GM12878 (cell line): ENCODE measurements at regions not wholly inside any gene's neighbourhood (a gene's known extent, or its start where the extent isn't known, plus 50 kb on each side); places are given as distances from the start of the nearest gene placed in this dataset.

ENCODE experiments used
- BRCA1 ChIP-seq: IDR thresholded peaks from 2 replicates; pipeline ENCODE4 v1.6.1; 2011; ENCODE audit warnings: low read depth, low read length, improper control_type of control experiment
- EZH2 ChIP-seq: IDR thresholded peaks from 2 replicates; pipeline ENCODE4 v1.6.1; 2012; ENCODE audit warnings: low read depth, mild to moderate bottlenecking, control low read depth, inconsistent platforms, low read length, borderline replicate concordance; ENCODE audit not compliant: control insufficient read depth
- HDAC6 ChIP-seq: fragments of 200-600 bp; sonication (generic); IDR thresholded peaks from one replicate; pipeline ENCODE4 v1.8.0; 2017; ENCODE audit warnings: antibody characterized with exemption; ENCODE audit not compliant: unreplicated experiment
- MYC ChIP-seq: IDR thresholded peaks from 2 replicates; pipeline ENCODE4 v1.6.1; 2011; ENCODE audit warnings: mild to moderate bottlenecking, low read length, moderate library complexity, inconsistent platforms; ENCODE audit not compliant: insufficient read depth, insufficient replicate concordance, insufficient read length, severe bottlenecking
- POLR2A ChIP-seq: IDR thresholded peaks from 2 replicates; pipeline ENCODE4 v1.6.1; 2011; ENCODE audit warnings: low read depth, mild to moderate bottlenecking, low read length
- YY1 ChIP-seq: IDR thresholded peaks from 2 replicates; pipeline ENCODE4 v1.6.1; 2011; ENCODE audit warnings: low read depth, mild to moderate bottlenecking, low read length
- ZNF217 ChIP-seq: fragments of 450-650 bp; IDR thresholded peaks from 2 replicates; pipeline ENCODE4 v1.6.1; 2017; ENCODE audit warnings: antibody characterized with exemption, mild to moderate bottlenecking
- ZSCAN29 ChIP-seq: fragments of 450-650 bp; IDR thresholded peaks from 2 replicates; pipeline ENCODE4 v1.6.1; 2017; ENCODE audit warnings: mild to moderate bottlenecking, moderate library complexity
- TF ChIP-seq, protein P1 (sequence below): fragments of 450-650 bp; IDR thresholded peaks from 2 replicates; pipeline ENCODE4 v1.6.1; 2016; ENCODE audit warnings: mild to moderate bottlenecking
- TF ChIP-seq, protein P2 (sequence below), 3 experiments: IDR thresholded peaks in 2 of 3; conservative IDR thresholded peaks in 1 of 3; 2 replicates each; pipeline ENCODE4 v1.5.1; 2011; ENCODE audit warnings: low read depth in 3 of 3, low read length in 3 of 3, mild to moderate bottlenecking in 3 of 3, control low read depth in 2 of 3, moderate library complexity in 2 of 3, inconsistent platforms in 1 of 3, mixed read lengths in 1 of 3; ENCODE audit not compliant: control insufficient read depth in 2 of 3, insufficient read depth in 1 of 3; ENCODE audit errors: extremely low read depth in 1 of 3

DNA sequence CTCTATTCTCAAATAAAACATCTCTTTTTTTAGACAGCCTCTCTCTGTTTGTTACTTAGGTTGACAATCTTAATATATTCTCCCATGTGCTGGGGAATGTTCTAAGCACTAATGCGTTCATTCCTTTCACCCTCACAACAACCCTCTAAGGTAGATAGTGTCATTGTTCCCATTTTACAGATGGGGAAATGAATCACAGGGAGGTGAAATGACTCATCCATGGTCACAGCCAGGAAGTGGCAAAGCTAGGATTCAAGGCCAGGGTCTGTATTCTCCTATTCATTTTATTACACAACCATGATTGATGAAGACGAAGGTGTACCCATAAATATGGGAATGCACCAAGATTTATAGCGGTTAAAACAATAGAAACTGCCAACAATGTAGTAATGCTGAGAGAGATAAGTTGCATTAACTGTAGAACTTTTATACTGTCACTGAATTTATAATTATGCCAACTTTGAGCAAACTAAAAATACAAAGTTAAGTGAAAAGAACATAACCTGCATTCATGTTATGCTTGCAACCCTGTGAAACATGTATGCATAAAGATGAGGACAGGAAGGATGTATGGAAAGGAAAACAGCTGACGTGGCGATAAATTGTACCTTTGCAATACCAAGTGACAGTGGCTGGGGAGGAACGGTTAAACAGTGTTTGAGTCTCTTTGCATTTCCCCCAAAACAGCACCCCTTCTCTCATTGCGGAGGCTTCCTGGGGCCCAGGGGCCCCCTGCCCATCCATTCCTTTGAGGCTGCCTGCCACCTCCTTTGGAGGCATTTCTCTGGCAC lies 257.7 kb upstream of the AGAP1 start:
- TF ChIP-seq BRCA1 (no peak), HDAC6 (no peak), POLR2A (no peak), ZSCAN29 (no peak), YY1 (no peak), EZH2 (no peak), MYC (no peak), ZNF217 (no peak)
- TF ChIP-seq, protein P1, sequence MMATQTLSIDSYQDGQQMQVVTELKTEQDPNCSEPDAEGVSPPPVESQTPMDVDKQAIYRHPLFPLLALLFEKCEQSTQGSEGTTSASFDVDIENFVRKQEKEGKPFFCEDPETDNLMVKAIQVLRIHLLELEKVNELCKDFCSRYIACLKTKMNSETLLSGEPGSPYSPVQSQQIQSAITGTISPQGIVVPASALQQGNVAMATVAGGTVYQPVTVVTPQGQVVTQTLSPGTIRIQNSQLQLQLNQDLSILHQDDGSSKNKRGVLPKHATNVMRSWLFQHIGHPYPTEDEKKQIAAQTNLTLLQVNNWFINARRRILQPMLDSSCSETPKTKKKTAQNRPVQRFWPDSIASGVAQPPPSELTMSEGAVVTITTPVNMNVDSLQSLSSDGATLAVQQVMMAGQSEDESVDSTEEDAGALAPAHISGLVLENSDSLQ = no peak
- TF ChIP-seq, protein P2, sequence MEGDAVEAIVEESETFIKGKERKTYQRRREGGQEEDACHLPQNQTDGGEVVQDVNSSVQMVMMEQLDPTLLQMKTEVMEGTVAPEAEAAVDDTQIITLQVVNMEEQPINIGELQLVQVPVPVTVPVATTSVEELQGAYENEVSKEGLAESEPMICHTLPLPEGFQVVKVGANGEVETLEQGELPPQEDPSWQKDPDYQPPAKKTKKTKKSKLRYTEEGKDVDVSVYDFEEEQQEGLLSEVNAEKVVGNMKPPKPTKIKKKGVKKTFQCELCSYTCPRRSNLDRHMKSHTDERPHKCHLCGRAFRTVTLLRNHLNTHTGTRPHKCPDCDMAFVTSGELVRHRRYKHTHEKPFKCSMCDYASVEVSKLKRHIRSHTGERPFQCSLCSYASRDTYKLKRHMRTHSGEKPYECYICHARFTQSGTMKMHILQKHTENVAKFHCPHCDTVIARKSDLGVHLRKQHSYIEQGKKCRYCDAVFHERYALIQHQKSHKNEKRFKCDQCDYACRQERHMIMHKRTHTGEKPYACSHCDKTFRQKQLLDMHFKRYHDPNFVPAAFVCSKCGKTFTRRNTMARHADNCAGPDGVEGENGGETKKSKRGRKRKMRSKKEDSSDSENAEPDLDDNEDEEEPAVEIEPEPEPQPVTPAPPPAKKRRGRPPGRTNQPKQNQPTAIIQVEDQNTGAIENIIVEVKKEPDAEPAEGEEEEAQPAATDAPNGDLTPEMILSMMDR (IDR thresholded peaks at IDR 0.05 in 2 of 3, conservative IDR thresholded peaks at IDR 0.05 in 1 of 3; ENCODE audit: control insufficient read depth in 2 of 3, extremely low read depth in 1 of 3, insufficient read depth in 1 of 3, low read depth in 3 of 3, low read length in 3 of 3) = no peak
